ENCODE measurements at regions not wholly inside any gene's neighbourhood (a gene's known extent, or its start where the extent isn't known, plus 50 kb on each side); places are given as distances from the start of the nearest gene placed in this dataset.
"Not testable (repeated sequence)": the region's sequence is repeated elsewhere in the genome, so short reads cannot be mapped to it uniquely, and the experiment has no call there.

DNA sequence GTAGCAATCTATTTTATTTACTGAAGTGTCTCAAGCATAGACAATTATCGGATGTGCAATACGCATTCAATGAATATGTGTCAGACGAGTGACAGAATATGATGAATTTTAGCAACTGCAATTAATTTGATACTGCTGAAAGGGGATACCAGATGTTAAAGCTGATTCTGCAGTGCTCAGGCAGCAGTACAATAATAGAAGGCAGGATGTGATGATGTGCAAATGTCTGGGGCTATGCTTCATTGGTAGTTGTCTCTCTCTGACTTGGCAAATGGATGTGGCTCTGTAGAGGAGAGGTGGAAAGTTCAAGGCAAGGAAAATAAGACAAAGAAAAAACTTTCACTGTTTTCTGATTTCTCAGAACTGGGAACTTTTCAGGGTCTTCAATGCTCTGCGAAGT, 721.2 kb downstream of the CDH18 start:
- no peak for DNase-seq

- DNase-seq = peak; percentile 88
These were observed 717.8 kb downstream of the CDH18 start for GRCh38 chr5:19270153-19270552.

DNA sequence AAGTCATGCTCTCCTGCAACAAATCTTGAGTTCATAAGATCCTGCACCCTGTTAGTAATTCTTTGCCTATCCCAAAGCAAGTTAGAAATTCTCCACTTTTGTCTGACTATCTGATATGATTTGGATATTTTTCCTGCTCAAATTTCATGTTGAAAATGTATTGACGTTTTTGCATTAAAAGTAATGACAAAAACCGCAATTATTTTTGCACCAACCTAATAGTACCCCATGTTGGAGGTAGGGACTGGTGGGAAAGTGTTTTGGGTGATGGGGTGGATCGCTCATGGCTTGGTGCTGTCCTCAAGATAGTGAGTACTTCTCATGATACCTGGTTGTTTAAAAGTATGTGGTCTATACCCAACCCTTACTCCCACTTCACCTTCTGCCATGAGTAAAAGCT, 713.4 kb downstream of the CDH18 start:
- no peak for DNase-seq

GRCh38 chr5:19285286-19285685, 702.7 kb downstream of the CDH18 start:
- no peak for DNase-seq

GRCh38 chr5:19287548-19288277, 700.3 kb downstream of the CDH18 start:
- not testable (repeated sequence) for DNase-seq

DNA sequence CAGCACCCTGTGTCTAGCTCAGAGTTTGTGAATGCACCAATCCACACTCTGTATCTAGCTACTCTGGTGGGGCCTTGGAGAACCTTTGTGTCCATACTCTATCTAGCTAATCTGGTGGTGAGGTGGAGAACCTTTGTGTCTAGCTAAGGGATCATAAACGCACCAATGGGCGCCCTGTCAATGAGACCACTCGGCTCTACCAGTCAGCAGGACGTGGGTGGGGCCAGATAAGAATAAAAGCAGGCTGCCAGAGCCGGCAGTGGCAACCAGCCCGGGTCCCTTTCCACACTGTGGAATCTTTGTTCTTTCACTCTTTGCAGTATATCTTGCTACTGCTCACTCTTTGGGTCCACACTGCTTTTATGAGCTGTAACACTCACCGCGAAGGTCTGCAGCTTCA, 699.7 kb downstream of the CDH18 start:
- not testable (repeated sequence) for DNase-seq

DNA sequence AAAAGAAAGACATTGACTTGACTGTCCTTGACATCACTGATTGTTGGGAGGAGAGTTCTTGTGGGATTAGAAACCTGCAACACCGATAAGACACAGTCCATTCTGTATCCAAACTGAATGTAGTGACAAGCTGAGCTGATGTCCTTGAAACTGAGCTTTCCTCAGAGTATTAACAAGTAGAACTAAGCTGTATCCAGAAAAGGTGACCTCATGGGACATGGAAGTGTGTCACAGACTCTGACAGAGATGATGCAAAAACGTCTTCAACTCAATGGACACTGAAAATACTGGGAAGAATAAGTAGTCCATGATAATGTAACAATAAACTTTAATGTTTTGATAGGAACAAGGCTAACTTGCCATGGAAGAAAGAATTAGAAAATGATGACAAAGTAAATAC, 690.1 kb downstream of the CDH18 start:
- no peak for DNase-seq

DNA sequence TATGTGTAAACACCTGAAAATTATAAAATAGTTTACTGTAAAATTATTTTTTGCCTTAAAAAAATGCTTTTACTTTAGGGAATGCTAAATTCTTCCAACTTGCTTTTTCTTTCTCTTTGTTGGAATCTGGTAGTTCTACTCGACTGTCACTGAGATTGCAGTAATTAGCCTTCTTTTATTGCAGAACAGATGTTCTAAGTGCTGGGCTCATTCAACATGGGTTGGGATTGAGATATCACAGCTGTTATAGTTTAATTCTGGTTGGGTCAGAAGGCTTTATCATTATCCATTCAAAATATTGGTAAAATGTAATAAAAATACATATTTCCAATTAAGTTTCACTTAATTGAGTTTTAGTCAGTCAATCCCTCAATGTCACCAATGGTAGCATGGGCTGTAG, 686.7 kb downstream of the CDH18 start:
- DNase-seq = peak; percentile 7

DNA sequence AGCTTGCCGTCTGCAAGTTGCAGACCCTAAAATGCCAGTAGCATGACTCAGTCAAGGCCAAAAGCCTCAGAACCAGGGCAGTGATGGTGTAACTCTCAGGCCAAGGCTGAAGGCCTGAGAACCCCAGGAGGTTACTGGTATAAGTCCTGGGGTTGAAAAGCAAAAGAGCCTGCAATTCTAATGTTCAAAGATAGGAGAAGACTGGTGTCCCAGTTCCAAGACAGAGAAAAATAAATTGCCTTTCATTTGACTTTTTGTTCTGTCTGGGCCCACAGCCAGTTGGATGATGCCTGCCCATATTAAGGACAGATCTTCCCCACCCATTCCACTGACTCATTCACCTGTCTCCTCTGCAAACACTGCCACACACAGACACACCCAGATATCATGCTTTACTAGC, 673.2 kb downstream of the CDH18 start:
- DNase-seq = no peak

DNA sequence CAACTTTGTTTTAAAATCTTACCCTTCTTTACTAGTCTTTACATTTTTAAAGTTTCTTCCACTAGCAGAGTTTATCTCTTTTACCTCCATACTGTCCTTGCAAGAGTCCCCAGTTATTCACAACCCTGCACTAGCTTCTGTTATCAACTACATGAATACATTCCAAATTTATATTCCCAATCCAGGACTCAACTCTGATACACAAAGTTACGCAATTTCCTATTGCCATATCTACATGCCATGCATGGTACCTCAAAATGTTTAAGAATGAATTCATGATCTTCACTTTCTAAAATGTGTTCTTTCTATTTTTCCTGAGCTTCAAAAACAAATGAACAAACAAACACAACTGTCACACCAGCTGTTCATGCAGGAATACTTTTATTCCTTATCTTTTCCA, 668.7 kb downstream of the CDH18 start:
- DNase-seq = no peak

DNA sequence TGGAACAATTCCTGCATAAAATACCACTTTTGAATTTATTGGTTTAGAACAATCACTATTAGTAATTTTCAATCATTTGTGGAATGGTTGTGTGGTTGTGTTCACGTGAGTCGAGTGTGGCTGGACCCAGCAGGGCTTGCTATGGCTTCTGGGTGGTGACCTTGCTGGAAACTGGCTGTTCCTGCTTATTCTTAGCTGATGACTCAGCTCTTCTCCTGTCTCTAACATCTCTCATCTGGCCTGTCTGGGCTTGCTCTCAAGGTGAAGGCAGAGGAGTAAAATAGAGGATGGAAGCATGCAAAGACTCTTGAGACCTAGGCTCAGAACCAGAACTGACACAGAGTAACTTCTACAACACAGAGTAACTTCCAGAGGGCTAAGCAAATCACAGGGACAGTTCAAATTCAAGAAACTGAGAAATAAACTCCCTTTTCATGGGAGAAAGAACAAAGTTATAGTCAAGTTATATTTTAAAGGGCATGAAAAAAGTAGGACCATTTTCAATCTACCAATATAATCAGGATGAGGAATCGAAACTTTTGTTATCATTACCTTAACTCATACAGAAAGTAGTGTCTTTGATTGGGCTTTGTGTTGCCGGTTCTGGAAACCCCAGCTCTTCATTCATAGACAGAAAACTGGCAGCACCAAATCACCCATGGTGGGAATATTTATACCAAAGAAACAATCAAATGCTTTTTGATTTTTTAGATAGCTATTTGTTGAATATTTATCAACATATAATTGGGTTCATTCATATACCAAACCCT, 665.1 kb downstream of the CDH18 start:
- peak; percentile 30 for DNase-seq

DNA sequence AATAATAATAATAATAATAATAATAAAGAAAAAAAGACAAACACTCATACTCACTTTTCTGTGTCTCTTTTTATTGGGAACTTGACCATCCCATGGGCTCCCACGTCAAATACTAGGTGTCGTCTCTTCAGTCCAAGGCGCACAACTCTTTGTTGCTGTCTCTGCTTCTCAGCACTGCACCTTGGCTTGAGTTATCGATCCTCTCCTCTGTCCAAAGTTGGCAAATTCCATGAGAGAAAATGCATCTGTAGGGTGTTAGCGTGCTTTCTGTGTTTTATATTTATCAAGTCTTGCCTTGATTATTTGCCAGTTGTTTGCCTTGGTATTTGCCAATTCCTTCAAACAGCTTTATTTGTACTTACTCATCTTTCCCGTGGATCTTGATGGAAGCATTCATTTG, 653.7 kb downstream of the CDH18 start:
- DNase-seq = no peak

DNA sequence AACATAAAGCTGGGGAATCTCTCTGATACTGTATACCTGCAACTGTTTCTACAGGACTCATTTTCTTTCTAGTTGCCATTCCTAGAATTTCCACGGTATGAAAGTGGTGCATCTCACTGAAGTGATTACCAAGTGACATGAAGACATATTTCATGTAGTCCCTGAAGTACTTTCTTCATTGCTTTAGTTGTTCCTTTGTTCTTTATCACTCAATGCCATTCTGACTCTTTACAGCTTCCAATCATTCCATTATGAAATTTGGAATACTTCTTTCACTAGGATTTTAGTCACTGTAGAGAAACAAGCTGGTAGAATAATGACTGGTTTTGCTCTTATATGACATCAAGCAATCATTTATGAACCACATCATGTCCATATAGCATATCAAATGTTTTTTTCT, 645.1 kb downstream of the CDH18 start:
- no peak for DNase-seq

GRCh38 chr5:19352120-19352519, 635.9 kb downstream of the CDH18 start:
- no peak for DNase-seq

DNA sequence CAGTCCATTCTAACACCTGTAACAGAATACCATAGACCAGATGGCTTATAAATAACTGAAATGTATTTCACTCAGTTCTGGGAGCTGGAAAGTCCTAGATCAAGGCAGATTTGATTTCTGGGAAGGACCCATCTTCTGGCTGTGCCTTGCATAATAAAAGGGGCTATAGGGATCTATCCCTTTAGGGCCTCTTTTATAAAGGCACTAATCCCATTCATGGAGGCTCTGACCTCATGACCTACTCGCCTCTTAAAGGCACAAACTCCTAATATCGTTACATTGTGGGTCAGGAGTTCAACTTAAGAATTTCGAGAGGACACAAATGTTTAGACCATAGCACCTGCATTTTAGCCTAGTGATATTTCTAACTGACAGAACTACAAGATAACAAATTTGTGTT, 619.0 kb downstream of the CDH18 start:
- DNase-seq = peak; percentile 34

GRCh38 chr5:19369561-19369960, 618.4 kb downstream of the CDH18 start:
- DNase-seq = no peak

GRCh38 chr5:19370655-19371386, 617.2 kb downstream of the CDH18 start:
- no peak for DNase-seq

GRCh38 chr5:19388391-19388790, 599.6 kb downstream of the CDH18 start:
- DNase-seq = no peak

GRCh38 chr5:19401032-19401431, 587.0 kb downstream of the CDH18 start:
- DNase-seq = no peak

- DNase-seq = peak; percentile 67
These were observed 581.2 kb downstream of the CDH18 start for GRCh38 chr5:19406576-19407365.

DNA sequence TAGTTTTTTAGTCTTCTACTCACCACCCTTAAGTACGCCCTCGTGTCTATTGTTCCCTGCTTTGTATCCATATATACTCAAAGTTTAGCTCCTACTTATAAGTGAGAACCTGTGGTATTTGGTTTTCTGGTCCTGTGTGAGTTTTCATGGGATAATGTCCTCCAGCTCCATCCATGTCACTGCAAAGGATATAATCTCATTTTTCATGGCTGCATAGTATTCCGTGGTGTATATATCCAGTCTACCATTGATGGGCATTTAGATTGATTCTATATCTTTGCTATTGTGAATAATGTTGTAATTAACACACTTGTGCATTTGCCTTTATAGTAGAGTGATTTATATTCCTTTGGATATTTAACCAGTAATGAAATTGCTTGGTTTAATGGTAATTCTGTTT, 579.9 kb downstream of the CDH18 start:
- no peak for DNase-seq

- no peak for DNase-seq
These were observed 576.1 kb downstream of the CDH18 start for GRCh38 chr5:19411936-19412335.

Data from NCI-H2171 (cell line).